ENCODE measurements at regions not wholly inside any gene's neighbourhood (a gene's known extent, or its start where the extent isn't known, plus 50 kb on each side); places are given as distances from the start of the nearest gene placed in this dataset.

GRCh38 chr3:106685745-106686144, 691.5 kb upstream of the CCDC54 start:
- H3K9me3 ChIP-seq (ENCODE audit: low read length), result no peaks in the 10 kb centered on the region
- H3F3A ChIP-seq (ENCODE audit: insufficient read depth, low read length), result no peaks in the 10 kb centered on the region
- no peak overlapping the region for H3K4me3 ChIP-seq (ENCODE audit: low read depth, low read length, poor library complexity, severe bottlenecking)
- H2AFZ ChIP-seq (ENCODE audit: low read length), result no peak overlapping the region
- H3K79me2 ChIP-seq (ENCODE audit: insufficient read depth, low read length), result no peaks in the 10 kb centered on the region
- no peaks in the 10 kb centered on the region for H3K9me2 ChIP-seq (ENCODE audit: low read depth, low read length)
- no peak overlapping the region for H3K9ac ChIP-seq (ENCODE audit: low read length)
- no peaks in the 10 kb centered on the region for H3K36me3 ChIP-seq (ENCODE audit: insufficient read depth, low read length)
- H3K27ac ChIP-seq (ENCODE audit: low read depth, low read length, poor library complexity, severe bottlenecking), result no peak overlapping the region
- no peak for TF ChIP-seq EZH2 (IDR thresholded peaks at IDR 0.05; ENCODE audit: borderline replicate concordance, low read length)
- TF ChIP-seq CTCF (IDR thresholded peaks at IDR 0.05; ENCODE audit: low read length), result no peak
- no peak overlapping the region for H3K4me2 ChIP-seq (ENCODE audit: low read length)
- H3K4me1 ChIP-seq (ENCODE audit: insufficient read depth, low read length, severe bottlenecking), result no peaks in the 10 kb centered on the region
- H4K20me1 ChIP-seq (ENCODE audit: insufficient read depth, low read length), result no peaks in the 10 kb centered on the region
- H3K27me3 ChIP-seq (ENCODE audit: insufficient read depth, low read length), result no peaks in the 10 kb centered on the region

GRCh38 chr3:106687905-106688304, 689.3 kb upstream of the CCDC54 start:
- H4K20me1 ChIP-seq (ENCODE audit: insufficient read depth, low read length), result no peaks in the 10 kb centered on the region
- H3K36me3 ChIP-seq (ENCODE audit: insufficient read depth, low read length), result no peaks in the 10 kb centered on the region
- no peak overlapping the region for H3K4me3 ChIP-seq (ENCODE audit: low read depth, low read length, poor library complexity, severe bottlenecking)
- H3K4me1 ChIP-seq (ENCODE audit: insufficient read depth, low read length, severe bottlenecking), result no peaks in the 10 kb centered on the region
- H3K9me2 ChIP-seq (ENCODE audit: low read depth, low read length), result no peaks in the 10 kb centered on the region
- H3K9me3 ChIP-seq (ENCODE audit: low read length), result no peaks in the 10 kb centered on the region
- H3K79me2 ChIP-seq (ENCODE audit: insufficient read depth, low read length), result no peaks in the 10 kb centered on the region
- no peak for TF ChIP-seq CTCF (IDR thresholded peaks at IDR 0.05; ENCODE audit: low read length)
- TF ChIP-seq EZH2 (IDR thresholded peaks at IDR 0.05; ENCODE audit: borderline replicate concordance, low read length), result no peak
- no peak overlapping the region for H3K4me2 ChIP-seq (ENCODE audit: low read length)
- H3K27me3 ChIP-seq (ENCODE audit: insufficient read depth, low read length), result no peaks in the 10 kb centered on the region
- no peak overlapping the region for H3K27ac ChIP-seq (ENCODE audit: low read depth, low read length, poor library complexity, severe bottlenecking)
- no peak overlapping the region for H3K9ac ChIP-seq (ENCODE audit: low read length)
- H3F3A ChIP-seq (ENCODE audit: insufficient read depth, low read length), result no peaks in the 10 kb centered on the region
- no peak overlapping the region for H2AFZ ChIP-seq (ENCODE audit: low read length)

GRCh38 chr3:106688464-106688863, 688.8 kb upstream of the CCDC54 start:
- Histone ChIP-seq H3K9me3 (ENCODE audit: low read length) (no peaks in the 10 kb centered on the region), H3K27me3 (ENCODE audit: insufficient read depth, low read length) (no peaks in the 10 kb centered on the region), H3K4me1 (ENCODE audit: insufficient read depth, low read length, severe bottlenecking) (no peaks in the 10 kb centered on the region), H2AFZ (ENCODE audit: low read length) (no peak overlapping the region), H3K27ac (ENCODE audit: low read depth, low read length, poor library complexity, severe bottlenecking) (no peak overlapping the region), H3K9me2 (ENCODE audit: low read depth, low read length) (no peaks in the 10 kb centered on the region), H4K20me1 (ENCODE audit: insufficient read depth, low read length) (no peaks in the 10 kb centered on the region), H3K4me2 (ENCODE audit: low read length) (no peak overlapping the region), H3K36me3 (ENCODE audit: insufficient read depth, low read length) (no peaks in the 10 kb centered on the region), H3K9ac (ENCODE audit: low read length) (no peak overlapping the region), H3K4me3 (ENCODE audit: low read depth, low read length, poor library complexity, severe bottlenecking) (no peak overlapping the region), H3K79me2 (ENCODE audit: insufficient read depth, low read length) (no peaks in the 10 kb centered on the region), H3F3A (ENCODE audit: insufficient read depth, low read length) (no peaks in the 10 kb centered on the region)
- TF ChIP-seq CTCF (IDR thresholded peaks at IDR 0.05; ENCODE audit: low read length) (no peak), EZH2 (IDR thresholded peaks at IDR 0.05; ENCODE audit: borderline replicate concordance, low read length) (no peak)

All from OCI-LY1 (cell line).